Colonic mucosa (tissue), 4 donors: ENCODE measurements at regions not wholly inside any gene's neighbourhood (a gene's known extent, or its start where the extent isn't known, plus 50 kb on each side); places are given as distances from the start of the nearest gene placed in this dataset.

Source experiments
- DNase-seq: peaks from one replicate; pipeline ENCODE4 v3.0.0-alpha.2; 2020
- H3K27ac ChIP-seq: fragments of 200-600 bp; one replicate; pipeline ENCODE4 v1.8.0; 2021
- H3K27me3 ChIP-seq: fragments of 200-600 bp; one replicate; pipeline ENCODE4 v1.8.0; 2021
- H3K36me3 ChIP-seq: fragments of 200-600 bp; one replicate; pipeline ENCODE4 v1.8.0; 2021
- H3K4me1 ChIP-seq: fragments of 200-600 bp; one replicate; pipeline ENCODE4 v1.8.0; 2021; ENCODE audit warnings: mild to moderate bottlenecking
- H3K4me3 ChIP-seq: fragments of 200-600 bp; one replicate; pipeline ENCODE4 v1.8.0; 2021
- H3K9ac ChIP-seq, 2 donors: one replicate each; pipeline ENCODE4 v1.7.0; 2013; ENCODE audit warnings: control low read depth in 2 of 2, low read depth in 2 of 2, low read length in 2 of 2
- H3K9me3 ChIP-seq: fragments of 200-600 bp; one replicate; pipeline ENCODE4 v1.8.0; 2021
- intact Hi-C: fragments of 100-400 bp; cut with DNase I; formaldehyde crosslinking; loops from one replicate; pipeline ENCODE4 v1.14.1; 2022
- TF ChIP-seq, protein P1 (sequence below): fragments of 200-600 bp; IDR thresholded peaks from one replicate; pipeline ENCODE4 v1.8.0; 2022; ENCODE audit warnings: antibody characterized with exemption, mild to moderate bottlenecking
- donor health status: healthy.
- donor health status: DM: no; HTN: no; CAD: no.
- donor health status: DM: no; HTN: no; CAD: no.

DNA sequence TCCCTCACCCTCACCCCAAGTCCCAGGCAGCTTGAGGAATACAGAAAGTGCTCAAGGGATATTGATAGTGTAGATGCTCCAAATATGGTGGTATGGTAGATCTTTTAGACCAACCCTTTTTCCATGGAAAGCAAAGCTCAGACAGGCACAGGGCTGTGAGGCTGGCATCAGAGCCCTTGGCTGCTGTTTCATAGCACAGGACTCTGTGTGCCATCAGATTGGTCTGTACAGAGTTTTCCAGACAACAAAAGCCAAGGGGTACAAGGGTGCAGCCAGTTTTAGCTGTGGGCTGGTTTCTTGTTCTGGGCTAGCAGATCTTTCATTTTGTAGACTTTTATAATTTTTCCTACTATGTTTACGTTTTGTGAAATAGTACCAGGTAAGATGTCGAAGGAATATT is 296.9 kb upstream of the TNP1 start:
- TF ChIP-seq, protein P1, sequence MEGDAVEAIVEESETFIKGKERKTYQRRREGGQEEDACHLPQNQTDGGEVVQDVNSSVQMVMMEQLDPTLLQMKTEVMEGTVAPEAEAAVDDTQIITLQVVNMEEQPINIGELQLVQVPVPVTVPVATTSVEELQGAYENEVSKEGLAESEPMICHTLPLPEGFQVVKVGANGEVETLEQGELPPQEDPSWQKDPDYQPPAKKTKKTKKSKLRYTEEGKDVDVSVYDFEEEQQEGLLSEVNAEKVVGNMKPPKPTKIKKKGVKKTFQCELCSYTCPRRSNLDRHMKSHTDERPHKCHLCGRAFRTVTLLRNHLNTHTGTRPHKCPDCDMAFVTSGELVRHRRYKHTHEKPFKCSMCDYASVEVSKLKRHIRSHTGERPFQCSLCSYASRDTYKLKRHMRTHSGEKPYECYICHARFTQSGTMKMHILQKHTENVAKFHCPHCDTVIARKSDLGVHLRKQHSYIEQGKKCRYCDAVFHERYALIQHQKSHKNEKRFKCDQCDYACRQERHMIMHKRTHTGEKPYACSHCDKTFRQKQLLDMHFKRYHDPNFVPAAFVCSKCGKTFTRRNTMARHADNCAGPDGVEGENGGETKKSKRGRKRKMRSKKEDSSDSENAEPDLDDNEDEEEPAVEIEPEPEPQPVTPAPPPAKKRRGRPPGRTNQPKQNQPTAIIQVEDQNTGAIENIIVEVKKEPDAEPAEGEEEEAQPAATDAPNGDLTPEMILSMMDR, result no peak
- Histone ChIP-seq H3K4me1 (no peaks in the 10 kb centered on the region), H3K27me3 (no peaks in the 10 kb centered on the region), H3K4me3 (no peak overlapping the region), H3K36me3 (no peaks in the 10 kb centered on the region), H3K9me3 (no peaks in the 10 kb centered on the region), H3K27ac (no peak overlapping the region), H3K9ac (no peak overlapping the region)
- intact Hi-C loops, result loop anchor here (10.0 kb wide), 1 partner anchor 358 kb away; no protein-coding TSS in a partner anchor
- no peak for DNase-seq

DNA sequence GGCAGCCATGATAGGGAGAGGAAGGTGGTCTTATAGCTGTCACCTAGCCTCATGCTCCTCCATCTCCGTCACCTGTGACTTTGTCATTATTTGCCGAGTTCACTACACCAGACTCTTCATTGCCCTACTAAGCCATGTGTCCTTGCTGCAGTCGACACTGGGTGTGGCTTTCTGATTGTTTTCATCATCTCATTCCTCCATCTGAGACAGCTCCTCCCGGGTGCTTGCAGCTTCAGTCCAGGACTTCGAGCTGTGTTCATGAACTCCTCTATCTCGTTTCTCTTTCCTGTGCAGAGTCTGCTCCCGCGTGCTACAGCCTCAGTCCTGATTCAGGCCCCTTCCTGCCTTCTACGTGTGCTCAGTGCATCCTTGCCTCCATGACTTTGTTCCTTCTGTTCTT is 295.1 kb upstream of the TNP1 start:
- TF ChIP-seq, protein P1, result no peak
- Histone ChIP-seq H3K9me3 (no peaks in the 10 kb centered on the region), H3K9ac (no peak overlapping the region), H3K4me3 (no peak overlapping the region), H3K27me3 (no peaks in the 10 kb centered on the region), H3K4me1 (no peaks in the 10 kb centered on the region), H3K36me3 (no peaks in the 10 kb centered on the region), H3K27ac (no peak overlapping the region)
- intact Hi-C loops, result loop anchor here (10.0 kb wide), 1 partner anchor 360 kb away; no protein-coding TSS in a partner anchor
- DNase-seq, result no peak

DNA sequence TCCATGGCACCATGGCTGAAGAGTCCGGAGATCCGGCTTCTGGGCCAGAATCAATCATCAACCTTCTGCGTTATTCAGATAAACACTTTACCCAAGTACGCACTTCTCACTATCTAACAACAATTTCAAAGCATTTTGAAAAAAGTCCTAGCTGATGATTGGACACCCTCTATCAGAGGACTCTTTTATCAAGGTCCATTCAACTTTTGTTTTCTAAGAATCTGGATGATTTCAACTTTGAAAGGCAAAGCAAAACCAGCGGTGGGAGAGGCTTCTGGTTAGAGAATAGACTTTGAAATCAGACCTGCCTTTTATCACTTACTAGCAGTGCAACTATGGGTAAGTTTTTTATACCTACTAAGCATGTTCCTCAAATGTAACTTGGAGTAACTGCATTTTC is 293.6 kb upstream of the TNP1 start:
- no peak for DNase-seq
- Histone ChIP-seq H3K9ac (no peak overlapping the region), H3K9me3 (no peaks in the 10 kb centered on the region), H3K36me3 (no peaks in the 10 kb centered on the region), H3K4me3 (no peak overlapping the region), H3K27me3 (no peaks in the 10 kb centered on the region), H3K4me1 (no peaks in the 10 kb centered on the region), H3K27ac (no peak overlapping the region)
- intact Hi-C loops, result loop anchor here (10.0 kb wide), 1 partner anchor 361 kb away; no protein-coding TSS in a partner anchor
- TF ChIP-seq, protein P1, result no peak

DNA sequence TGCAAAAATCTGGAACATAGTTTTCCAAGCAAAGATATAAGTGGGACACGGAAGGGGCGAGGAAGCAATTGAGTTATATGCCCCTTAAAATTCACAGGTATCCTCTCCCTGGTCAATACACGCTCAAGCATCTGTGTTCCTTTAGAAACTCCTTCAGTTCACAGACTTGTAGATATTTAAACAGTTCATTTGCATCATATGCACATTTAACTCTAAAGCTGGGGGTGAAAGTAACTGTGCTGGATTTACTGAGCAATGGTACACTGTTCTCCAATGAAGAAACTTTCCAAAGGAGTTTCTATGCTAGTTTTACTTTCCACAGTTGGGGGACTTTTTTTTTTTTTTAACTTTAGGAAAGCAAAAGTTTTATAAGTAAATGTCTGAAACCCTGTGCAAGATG is 293.0 kb upstream of the TNP1 start:
- Histone ChIP-seq H3K9me3 (no peaks in the 10 kb centered on the region), H3K9ac (no peak overlapping the region), H3K4me1 (no peaks in the 10 kb centered on the region), H3K36me3 (no peaks in the 10 kb centered on the region), H3K27ac (no peak overlapping the region), H3K27me3 (no peaks in the 10 kb centered on the region), H3K4me3 (no peak overlapping the region)
- TF ChIP-seq, protein P1, result no peak
- intact Hi-C loops, result loop anchor here (10.0 kb wide), 1 partner anchor 362 kb away; no protein-coding TSS in a partner anchor
- no peak for DNase-seq

DNA sequence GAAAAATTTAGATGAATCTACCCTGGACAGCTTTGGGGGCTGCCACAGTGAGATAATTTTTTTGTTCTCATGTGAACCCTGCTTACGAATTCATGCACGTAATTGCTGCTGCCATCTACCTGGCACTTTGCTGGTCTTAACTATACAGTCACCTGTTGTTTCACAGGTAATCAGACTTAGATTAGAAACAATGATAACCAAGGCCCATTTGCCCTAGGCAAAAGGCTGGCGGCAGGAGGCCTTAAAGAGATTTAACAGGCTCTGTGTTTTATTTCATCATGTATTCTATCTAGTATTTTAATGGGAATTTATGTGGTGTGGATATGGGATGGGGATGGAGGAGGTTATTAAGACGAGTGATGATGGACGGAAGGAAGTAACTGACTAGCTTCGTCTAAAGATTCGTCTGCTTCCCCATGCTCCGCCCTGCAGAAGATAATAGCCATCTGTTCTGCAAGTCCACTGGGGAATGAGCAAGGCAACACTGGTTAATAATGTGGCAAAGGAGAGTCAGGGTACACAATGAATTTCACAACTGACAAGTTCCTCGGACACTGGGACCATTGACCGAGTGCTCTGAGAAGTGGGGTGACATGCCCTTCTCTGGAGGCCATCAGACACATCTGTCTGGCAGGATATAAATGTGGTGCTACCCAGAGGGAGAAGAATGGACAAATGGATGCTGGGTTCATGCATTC is 291.8 kb upstream of the TNP1 start:
- no peaks in the 10 kb centered on the region for H3K36me3 ChIP-seq
- H3K27ac ChIP-seq, result no peak overlapping the region
- H3K4me3 ChIP-seq, result no peak overlapping the region
- H3K9ac ChIP-seq, result no peak overlapping the region
- TF ChIP-seq, protein P1, result no peak
- no peaks in the 10 kb centered on the region for H3K4me1 ChIP-seq
- no peaks in the 10 kb centered on the region for H3K27me3 ChIP-seq
- DNase-seq, result no peak
- intact Hi-C loops, result loop anchor here (10.0 kb wide), 1 partner anchor 363 kb away; no protein-coding TSS in a partner anchor
- no peaks in the 10 kb centered on the region for H3K9me3 ChIP-seq
